Keratinocyte (primary cell): ENCODE measurements at regions not wholly inside any gene's neighbourhood (a gene's known extent, or its start where the extent isn't known, plus 50 kb on each side); places are given as distances from the start of the nearest gene placed in this dataset.
"Not testable (repeated sequence)": the region's sequence is repeated elsewhere in the genome, so short reads cannot be mapped to it uniquely, and the experiment has no call there.

Experiments
- DNase-seq: peaks from one replicate; pipeline ENCODE4 v3.0.0-alpha.2; 2011; ENCODE audit warnings: low read depth, missing footprints, low spot score
- FAIRE-seq: peaks from 2 replicates; lab custom pipeline; 2011; peaks lifted over from hg19 to GRCh38; lab: Jason Lieb, UNC
- H2AFZ ChIP-seq: 2 replicates; pipeline ENCODE4 v1.6.0; 2012; ENCODE audit warnings: low read length, control low read depth, inconsistent platforms; ENCODE audit not compliant: control insufficient read depth
- H3K27ac ChIP-seq: 2 replicates; pipeline ENCODE4 v1.5.1; 2011; ENCODE audit warnings: low read length; ENCODE audit not compliant: control insufficient read depth, insufficient read depth
- H3K27me3 ChIP-seq: 3 replicates; pipeline ENCODE4 v1.6.0; 2011; ENCODE audit warnings: low read length; ENCODE audit not compliant: control insufficient read depth, insufficient read depth; ENCODE audit errors: extremely low read depth
- H3K36me3 ChIP-seq, 2 experiments: 2 replicates in 1 of 2; 3 replicates in 1 of 2; pipeline ENCODE4 v1.5.1; 2011; ENCODE audit warnings: low read length in 2 of 2, mild to moderate bottlenecking in 1 of 2; ENCODE audit not compliant: control insufficient read depth in 2 of 2, insufficient read depth in 2 of 2; ENCODE audit errors: extremely low read depth in 1 of 2
- H3K4me1 ChIP-seq: 3 replicates; pipeline ENCODE4 v1.5.1; 2011; ENCODE audit warnings: low read length; ENCODE audit not compliant: control insufficient read depth, insufficient read depth; ENCODE audit errors: extremely low read depth
- H3K4me2 ChIP-seq: 3 replicates; pipeline ENCODE4 v1.6.0; 2011; ENCODE audit warnings: low read depth, low read length; ENCODE audit not compliant: control insufficient read depth, insufficient read depth; ENCODE audit errors: extremely low read depth
- H3K4me3 ChIP-seq, 3 experiments: fragments of 200-600 bp in 1 of 3; sonication (generic) in 1 of 3; 2 replicates in 2 of 3; 3 replicates in 1 of 3; pipeline ENCODE4 v1.5.1; 2011 to 2016; ENCODE audit warnings: low read length in 3 of 3, mild to moderate bottlenecking in 3 of 3, control low read depth in 2 of 3, inconsistent platforms in 1 of 3, low read depth in 1 of 3, mixed read lengths in 1 of 3, mixed run types in 1 of 3, moderate library complexity in 1 of 3; ENCODE audit not compliant: control insufficient read depth in 2 of 3, insufficient read depth in 2 of 3; ENCODE audit errors: extremely low read depth in 1 of 3
- H3K79me2 ChIP-seq: 2 replicates; pipeline ENCODE4 v1.6.0; 2012; ENCODE audit warnings: low read length; ENCODE audit not compliant: control insufficient read depth, insufficient read depth
- H3K9ac ChIP-seq: 3 replicates; pipeline ENCODE4 v1.6.0; 2011; ENCODE audit warnings: low read length; ENCODE audit not compliant: control insufficient read depth, insufficient read depth; ENCODE audit errors: extremely low read depth
- H3K9me1 ChIP-seq: 3 replicates; pipeline ENCODE4 v1.6.0; 2011; ENCODE audit warnings: low read length; ENCODE audit not compliant: control insufficient read depth, insufficient read depth; ENCODE audit errors: extremely low read depth
- H3K9me3 ChIP-seq: 2 replicates; pipeline ENCODE4 v1.5.1; 2012; ENCODE audit warnings: low read depth, low read length; ENCODE audit not compliant: control insufficient read depth
- H4K20me1 ChIP-seq: 3 replicates; pipeline ENCODE4 v1.6.0; 2011; ENCODE audit warnings: low read length; ENCODE audit not compliant: control insufficient read depth, insufficient read depth; ENCODE audit errors: extremely low read depth
- CTCF ChIP-seq, 3 experiments: IDR thresholded peaks in 1 of 3; conservative IDR thresholded peaks in 1 of 3; optimal IDR thresholded peaks in 1 of 3; 2 replicates in 2 of 3; 3 replicates in 1 of 3; pipeline versions ENCODE3 to v1.5.1; 2011; ENCODE audit warnings: low read length in 3 of 3, mild to moderate bottlenecking in 3 of 3, moderate library complexity in 2 of 3, control low read depth in 1 of 3, inconsistent platforms in 1 of 3; ENCODE audit not compliant: insufficient read depth in 2 of 3; ENCODE audit errors: extremely low read depth in 1 of 3
- EZH2 ChIP-seq: IDR thresholded peaks from one replicate; pipeline ENCODE4 v1.6.1; 2012; ENCODE audit warnings: inconsistent platforms, mild to moderate bottlenecking, low read length, moderate library complexity
- dilution Hi-C: fragments of 300-500 bp; cut with MboI; formaldehyde crosslinking; loops from one replicate; pipeline ENCODE4 v1.7.0; 2020; ENCODE audit warnings: low sequenced_read_pairs; ENCODE audit not compliant: extremely low pct_ligation_motif_present

GRCh38 chr17:77834170-77835115 lies 124.1 kb upstream of the TNRC6C start:
- Histone ChIP-seq H3K36me3 (no peaks in the 10 kb centered on the region), H3K4me2 (peak overlapping the region; percentile 43), H3K4me3 (peak overlapping the region in 1 of 3 experiments; percentile 24), H3K4me1 (peaks cover 4% of the 10 kb centered on the region), H3K27me3 (peaks cover 7% of the 10 kb centered on the region), H3K27ac (no peak overlapping the region), H3K9me1 (no peaks in the 10 kb centered on the region), H3K9me3 (peaks cover 3% of the 10 kb centered on the region), H3K9ac (no peak overlapping the region), H2AFZ (peak overlapping the region; percentile 17), H3K79me2 (no peaks in the 10 kb centered on the region), H4K20me1 (no peaks in the 10 kb centered on the region)
- FAIRE-seq: peak; percentile 59
- DNase-seq: no peak
- no peak for TF ChIP-seq CTCF (optimal IDR thresholded peaks at IDR 0.05 in 1 of 3, IDR thresholded peaks at IDR 0.05 in 1 of 3, conservative IDR thresholded peaks at IDR 0.05 in 1 of 3; ENCODE audit: extremely low read depth in 1 of 3, insufficient read depth in 2 of 3, low read length in 3 of 3)
- TF ChIP-seq EZH2: no peak
- dilution Hi-C loops: no loop called here

DNA sequence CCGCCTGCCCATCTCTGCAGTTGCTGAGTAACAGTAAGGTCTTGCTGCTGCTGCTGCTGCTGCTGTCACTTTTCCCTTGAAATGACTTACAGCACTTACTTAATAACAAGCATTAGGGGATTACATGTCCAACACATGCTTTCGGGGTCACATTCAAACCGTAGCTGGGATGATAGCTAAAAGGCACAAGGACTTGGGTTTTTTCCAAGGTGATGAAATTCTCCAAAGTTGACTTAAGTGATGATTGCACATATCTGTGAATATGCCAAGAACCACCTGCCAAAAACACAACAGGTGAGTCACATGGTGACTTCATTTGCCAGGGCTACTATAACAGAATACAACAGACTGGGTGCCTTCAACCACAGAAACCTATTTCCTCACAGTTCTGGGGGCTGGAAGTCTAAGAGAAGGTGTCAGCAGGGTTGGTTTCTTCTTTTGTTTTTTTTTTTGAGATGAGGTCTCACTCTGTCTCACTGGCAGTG lies 121.9 kb upstream of the TNRC6C start:
- no peak for FAIRE-seq

DNA sequence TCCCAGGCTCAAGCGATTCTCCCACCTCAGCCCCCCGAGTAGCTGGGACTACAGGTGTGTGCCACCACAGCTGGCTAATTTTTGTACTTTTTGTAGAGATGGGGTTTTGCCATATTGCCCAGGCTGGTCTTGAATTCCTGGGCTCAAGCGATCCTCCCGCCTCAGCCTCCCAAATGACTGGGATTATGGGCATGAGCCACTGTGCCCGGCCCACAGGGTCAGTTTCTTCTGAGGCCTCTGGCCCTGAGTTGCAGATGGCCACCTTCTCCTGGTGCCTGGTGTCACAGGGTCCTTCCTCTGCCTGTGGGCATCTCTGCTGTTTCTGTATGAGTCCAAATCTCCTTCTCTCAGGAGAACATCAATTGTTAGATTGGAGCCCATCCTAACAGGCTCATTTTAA lies 121.4 kb upstream of the TNRC6C start:
- H3K4me1 ChIP-seq, H2AFZ ChIP-seq, H3K27ac ChIP-seq, DNase-seq, dilution Hi-C loops, H3K4me2 ChIP-seq, H3K9ac ChIP-seq, H3K79me2 ChIP-seq, H3K9me3 ChIP-seq, H3K9me1 ChIP-seq, H3K36me3 ChIP-seq, H4K20me1 ChIP-seq, H3K27me3 ChIP-seq, H3K4me3 ChIP-seq, FAIRE-seq: not testable (repeated sequence)

More for the DNA sequence above, 121.9 kb upstream of the TNRC6C start:
- Histone ChIP-seq H4K20me1 (no peaks in the 10 kb centered on the region), H3K4me2 (no peak overlapping the region), H3K27me3 (peaks cover 11% of the 10 kb centered on the region), H3K9ac (no peak overlapping the region), H3K9me3 (peaks cover 3% of the 10 kb centered on the region), H3K79me2 (no peaks in the 10 kb centered on the region), H3K9me1 (no peaks in the 10 kb centered on the region), H2AFZ (no peak overlapping the region), H3K4me1 (peaks cover 4% of the 10 kb centered on the region), H3K27ac (no peak overlapping the region), H3K4me3 (no peak overlapping the region), H3K36me3 (no peaks in the 10 kb centered on the region)
- dilution Hi-C loops: no loop called here
- no peak for TF ChIP-seq CTCF (optimal IDR thresholded peaks at IDR 0.05 in 1 of 3, IDR thresholded peaks at IDR 0.05 in 1 of 3, conservative IDR thresholded peaks at IDR 0.05 in 1 of 3; ENCODE audit: extremely low read depth in 1 of 3, insufficient read depth in 2 of 3, low read length in 3 of 3)
- no peak for TF ChIP-seq EZH2
- no peak for DNase-seq
